BE2C (cell line): ENCODE measurements at regions not wholly inside any gene's neighbourhood (a gene's known extent, or its start where the extent isn't known, plus 50 kb on each side); places are given as distances from the start of the nearest gene placed in this dataset.

ENCODE experiments used
- DNase-seq: peaks from one replicate; pipeline ENCODE4 v3.0.0-alpha.2; 2020
- H3K27me3 ChIP-seq: fragments of 250-450 bp; sonication (Bioruptor Pico); 2 replicates; pipeline ENCODE4 v1.5.1; 2020; ENCODE audit warnings: mild to moderate bottlenecking
- H3K36me3 ChIP-seq: fragments of 250-450 bp; sonication (Bioruptor Pico); 2 replicates; pipeline ENCODE4 v1.5.1; 2020; ENCODE audit warnings: mild to moderate bottlenecking
- H3K4me1 ChIP-seq: fragments of 250-450 bp; sonication (Bioruptor Pico); 2 replicates; pipeline ENCODE4 v1.5.1; 2020
- H3K4me3 ChIP-seq: 2 replicates; pipeline ENCODE4 v1.5.1; 2011; ENCODE audit warnings: low read depth, low read length
- H3K9me3 ChIP-seq: fragments of 250-450 bp; sonication (Bioruptor Pico); 2 replicates; pipeline ENCODE4 v1.5.1; 2020
- CTCF ChIP-seq: IDR thresholded peaks from 2 replicates; pipeline ENCODE4 v1.5.1; 2012; ENCODE audit warnings: mild to moderate bottlenecking, low read depth, low read length

- no peak overlapping the region for H3K4me3 ChIP-seq
- H3K9me3 ChIP-seq = no peaks in the 10 kb centered on the region
- DNase-seq = no peak
- no peak for TF ChIP-seq CTCF
- no peaks in the 10 kb centered on the region for H3K27me3 ChIP-seq
- H3K4me1 ChIP-seq = no peaks in the 10 kb centered on the region
- no peaks in the 10 kb centered on the region for H3K36me3 ChIP-seq
Observed at GRCh38 chrX:7240929-7241328, 93.0 kb upstream of the PUDP start.

- H3K27me3 ChIP-seq = no peaks in the 10 kb centered on the region
Observed at GRCh38 chrX:7235071-7235470, 87.1 kb upstream of the PUDP start.

DNA sequence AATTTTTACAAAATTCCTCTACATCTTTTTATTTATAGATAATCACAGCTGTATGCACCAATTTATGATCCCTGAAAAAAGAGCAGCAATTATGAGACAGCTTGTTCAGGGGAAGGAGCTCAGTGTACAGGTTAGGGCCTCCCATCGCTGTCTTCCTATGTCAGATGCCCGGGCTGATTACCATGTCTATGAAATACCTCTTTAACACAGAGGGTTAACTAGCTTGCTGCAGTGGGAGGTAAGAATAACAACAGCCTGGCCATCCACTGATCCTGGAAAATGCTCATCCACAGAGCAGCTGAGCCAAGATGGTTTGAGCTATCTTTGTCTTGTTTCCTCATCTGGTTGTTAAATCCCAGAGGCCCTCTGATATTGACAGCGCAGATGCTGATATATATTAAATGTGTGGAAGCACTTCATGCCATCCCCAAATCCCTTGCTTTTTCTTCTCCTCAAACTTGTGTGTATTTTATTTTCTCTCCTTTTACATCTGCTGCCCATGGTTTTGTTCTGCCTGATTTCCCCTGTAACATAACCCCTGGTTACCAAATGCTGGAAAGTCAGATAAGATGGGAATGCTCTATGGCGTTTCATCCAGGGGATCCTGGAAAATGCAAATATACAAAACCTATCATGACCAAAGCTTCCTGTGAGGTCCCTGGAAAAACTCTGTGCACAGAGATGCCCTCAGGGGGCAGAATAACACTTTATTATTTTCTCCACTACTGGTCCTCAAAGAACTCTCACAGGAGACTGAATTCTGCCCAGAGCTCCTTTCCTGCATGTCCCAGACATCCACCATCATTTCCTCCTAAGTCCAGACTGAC is 85.8 kb upstream of the PUDP start:
- Histone ChIP-seq H3K36me3 (no peaks in the 10 kb centered on the region), H3K27me3 (no peaks in the 10 kb centered on the region), H3K9me3 (no peaks in the 10 kb centered on the region), H3K4me3 (no peak overlapping the region), H3K4me1 (no peaks in the 10 kb centered on the region)
- DNase-seq = no peak
- TF ChIP-seq CTCF = no peak

More at GRCh38 chrX:7235071-7235470, 87.1 kb upstream of the PUDP start:
- H3K9me3 ChIP-seq = no peaks in the 10 kb centered on the region
- no peak for DNase-seq
- H3K4me3 ChIP-seq = no peak overlapping the region
- no peaks in the 10 kb centered on the region for H3K4me1 ChIP-seq
- no peak for TF ChIP-seq CTCF
- H3K36me3 ChIP-seq = no peaks in the 10 kb centered on the region

GRCh38 chrX:7228226-7228625 is 80.3 kb upstream of the PUDP start:
- H3K4me3 ChIP-seq = no peak overlapping the region

GRCh38 chrX:7225338-7225737 is 77.4 kb upstream of the PUDP start:
- DNase-seq = no peak
- no peak for TF ChIP-seq CTCF
- H3K4me1 ChIP-seq = no peaks in the 10 kb centered on the region
- no peaks in the 10 kb centered on the region for H3K36me3 ChIP-seq
- H3K9me3 ChIP-seq = no peaks in the 10 kb centered on the region
- H3K4me3 ChIP-seq = no peak overlapping the region
- H3K27me3 ChIP-seq = no peaks in the 10 kb centered on the region

More at GRCh38 chrX:7228226-7228625, 80.3 kb upstream of the PUDP start:
- Histone ChIP-seq H3K36me3 (no peaks in the 10 kb centered on the region), H3K27me3 (no peaks in the 10 kb centered on the region), H3K9me3 (no peaks in the 10 kb centered on the region), H3K4me1 (no peaks in the 10 kb centered on the region)
- DNase-seq = no peak
- TF ChIP-seq CTCF = no peak

DNA sequence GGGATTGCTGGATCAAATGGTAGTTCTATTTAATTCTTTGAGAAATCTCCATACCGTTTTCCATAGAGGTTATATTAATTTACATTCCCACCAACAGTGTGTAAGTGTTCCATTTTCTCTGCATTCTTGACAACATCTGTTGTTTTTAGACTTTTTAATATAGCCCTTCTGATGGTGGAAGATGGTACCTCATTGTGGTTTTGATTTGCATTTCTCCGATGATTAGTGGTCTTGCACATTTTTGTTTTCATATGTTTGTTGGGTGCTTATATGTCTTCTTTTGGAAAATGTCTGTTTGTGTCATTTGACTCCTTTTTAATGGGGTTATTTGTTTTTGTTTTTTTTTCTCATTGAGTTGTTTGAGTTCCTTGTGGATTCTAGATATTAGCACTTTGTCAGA is 75.3 kb upstream of the PUDP start:
- Histone ChIP-seq H3K4me1 (no peaks in the 10 kb centered on the region), H3K27me3 (no peaks in the 10 kb centered on the region), H3K9me3 (no peaks in the 10 kb centered on the region), H3K4me3 (no peak overlapping the region), H3K36me3 (no peaks in the 10 kb centered on the region)
- DNase-seq = no peak
- no peak for TF ChIP-seq CTCF
